ENCODE measurements at regions not wholly inside any gene's neighbourhood (a gene's known extent, or its start where the extent isn't known, plus 50 kb on each side); places are given as distances from the start of the nearest gene placed in this dataset.
"Not testable (repeated sequence)": the region's sequence is repeated elsewhere in the genome, so short reads cannot be mapped to it uniquely, and the experiment has no call there.

- DNase-seq (ENCODE audit: low spot score): no peak
Measured at GRCh38 chr10:108362961-108363360, 1198.5 kb upstream of the SORCS1 start.

GRCh38 chr10:108362296-108362695, 1197.8 kb upstream of the SORCS1 start:
- no peak for DNase-seq (ENCODE audit: low spot score)

- DNase-seq (ENCODE audit: low spot score): peak; percentile 84
Measured at GRCh38 chr10:108360187-108360586, 1195.7 kb upstream of the SORCS1 start.

- DNase-seq (ENCODE audit: low spot score): peak; percentile 96
Measured at GRCh38 chr10:108358912-108359311, 1194.4 kb upstream of the SORCS1 start.

GRCh38 chr10:108352771-108353170, 1188.3 kb upstream of the SORCS1 start:
- peak; percentile 11 for DNase-seq (ENCODE audit: low spot score)

GRCh38 chr10:108348215-108348614, 1183.7 kb upstream of the SORCS1 start:
- DNase-seq (ENCODE audit: low spot score): peak; percentile 66

GRCh38 chr10:108346066-108346465, 1181.6 kb upstream of the SORCS1 start:
- DNase-seq (ENCODE audit: low spot score): no peak

- no peak for DNase-seq (ENCODE audit: low spot score)
Measured at GRCh38 chr10:108338146-108338545, 1173.6 kb upstream of the SORCS1 start.

- no peak for DNase-seq (ENCODE audit: low spot score)
Measured at GRCh38 chr10:108336836-108337235, 1172.3 kb upstream of the SORCS1 start.

- peak; percentile 16 for DNase-seq (ENCODE audit: low spot score)
Measured at GRCh38 chr10:108327706-108328105, 1163.2 kb upstream of the SORCS1 start.

- DNase-seq (ENCODE audit: low spot score): no peak
Measured at GRCh38 chr10:108323274-108323798, 1158.8 kb upstream of the SORCS1 start.

GRCh38 chr10:108319434-108320222, 1155.1 kb upstream of the SORCS1 start:
- DNase-seq (ENCODE audit: low spot score): no peak

- DNase-seq (ENCODE audit: low spot score): not testable (repeated sequence)
Measured at GRCh38 chr10:108315636-108316035, 1151.1 kb upstream of the SORCS1 start.

GRCh38 chr10:108307925-108308312, 1143.4 kb upstream of the SORCS1 start:
- DNase-seq (ENCODE audit: low spot score): no peak

- DNase-seq (ENCODE audit: low spot score): no peak
Measured at GRCh38 chr10:108307250-108307924, 1142.9 kb upstream of the SORCS1 start.

GRCh38 chr10:108303149-108303548, 1138.6 kb upstream of the SORCS1 start:
- DNase-seq (ENCODE audit: low spot score): peak; percentile 1

GRCh38 chr10:108301002-108301401, 1136.5 kb upstream of the SORCS1 start:
- no peak for DNase-seq (ENCODE audit: low spot score)

GRCh38 chr10:108290823-108291222, 1126.3 kb upstream of the SORCS1 start:
- no peak for DNase-seq (ENCODE audit: low spot score)

GRCh38 chr10:108275895-108276685, 1111.6 kb upstream of the SORCS1 start:
- DNase-seq (ENCODE audit: low spot score): no peak

- no peak for DNase-seq (ENCODE audit: low spot score)
Measured at GRCh38 chr10:108260383-108260906, 1095.9 kb upstream of the SORCS1 start.

- DNase-seq (ENCODE audit: low spot score): no peak
Measured at GRCh38 chr10:108254089-108254488, 1089.6 kb upstream of the SORCS1 start.

GRCh38 chr10:108252771-108253170, 1088.3 kb upstream of the SORCS1 start:
- no peak for DNase-seq (ENCODE audit: low spot score)

All from A172 (cell line).